Karpas-422 (cell line): ENCODE measurements at regions not wholly inside any gene's neighbourhood (a gene's known extent, or its start where the extent isn't known, plus 50 kb on each side); places are given as distances from the start of the nearest gene placed in this dataset.

ENCODE experiments used
- DNase-seq: peaks from one replicate; pipeline ENCODE4 v3.0.0-alpha.2; 2015
- H2AFZ ChIP-seq: fragments of 200-600 bp; sonication (generic); 2 replicates; pipeline ENCODE4 v1.6.1; 2014; ENCODE audit warnings: antibody characterized with exemption, low read length, mixed read lengths
- H3K27ac ChIP-seq: fragments of 200-600 bp; sonication (generic); 2 replicates; pipeline ENCODE4 v1.5.1; 2014; ENCODE audit warnings: mild to moderate bottlenecking, low read length, moderate library complexity
- H3K27me3 ChIP-seq: fragments of 200-600 bp; sonication (generic); 2 replicates; pipeline ENCODE4 v1.6.1; 2014; ENCODE audit warnings: low read length, mixed read lengths
- H3K36me3 ChIP-seq: fragments of 200-600 bp; sonication (generic); 2 replicates; pipeline ENCODE4 v1.6.1; 2014; ENCODE audit warnings: low read length, mixed read lengths; ENCODE audit not compliant: insufficient read depth
- H3K4me1 ChIP-seq: fragments of 200-600 bp; sonication (generic); 2 replicates; pipeline ENCODE4 v1.6.1; 2014; ENCODE audit warnings: mild to moderate bottlenecking, low read length, mixed read lengths
- H3K4me2 ChIP-seq: fragments of 200-600 bp; sonication (generic); 2 replicates; pipeline ENCODE4 v1.6.1; 2014; ENCODE audit warnings: low read length, low read depth, mild to moderate bottlenecking; ENCODE audit not compliant: poor library complexity, severe bottlenecking
- H3K4me3 ChIP-seq: fragments of 200-600 bp; sonication (generic); 2 replicates; pipeline ENCODE4 v1.5.1; 2014; ENCODE audit warnings: mild to moderate bottlenecking, antibody characterized with exemption, low read length, mixed read lengths
- H3K79me2 ChIP-seq: fragments of 200-600 bp; sonication (generic); 2 replicates; pipeline ENCODE4 v1.6.1; 2014; ENCODE audit warnings: mild to moderate bottlenecking, low read length, mixed read lengths
- H3K9ac ChIP-seq: fragments of 200-600 bp; sonication (generic); 2 replicates; pipeline ENCODE4 v1.6.0; 2014; ENCODE audit warnings: low read length
- H3K9me2 ChIP-seq: fragments of 200-600 bp; sonication (generic), shearing (Covaris generic); replicated peaks from 2 replicates; pipeline ENCODE4 v1.6.0; 2014; ENCODE audit warnings: mild to moderate bottlenecking, low read length, moderate library complexity; ENCODE audit not compliant: insufficient read depth
- H3K9me3 ChIP-seq: fragments of 300-700, 200-600 bp; sonication (generic); 2 replicates; pipeline ENCODE4 v1.6.1; 2014; ENCODE audit warnings: low read length, mixed read lengths
- H4K20me1 ChIP-seq: fragments of 200-600 bp; sonication (generic); 2 replicates; pipeline ENCODE4 v1.6.1; 2014; ENCODE audit warnings: mild to moderate bottlenecking, antibody characterized with exemption, low read length, low read depth; ENCODE audit not compliant: insufficient read depth

DNA sequence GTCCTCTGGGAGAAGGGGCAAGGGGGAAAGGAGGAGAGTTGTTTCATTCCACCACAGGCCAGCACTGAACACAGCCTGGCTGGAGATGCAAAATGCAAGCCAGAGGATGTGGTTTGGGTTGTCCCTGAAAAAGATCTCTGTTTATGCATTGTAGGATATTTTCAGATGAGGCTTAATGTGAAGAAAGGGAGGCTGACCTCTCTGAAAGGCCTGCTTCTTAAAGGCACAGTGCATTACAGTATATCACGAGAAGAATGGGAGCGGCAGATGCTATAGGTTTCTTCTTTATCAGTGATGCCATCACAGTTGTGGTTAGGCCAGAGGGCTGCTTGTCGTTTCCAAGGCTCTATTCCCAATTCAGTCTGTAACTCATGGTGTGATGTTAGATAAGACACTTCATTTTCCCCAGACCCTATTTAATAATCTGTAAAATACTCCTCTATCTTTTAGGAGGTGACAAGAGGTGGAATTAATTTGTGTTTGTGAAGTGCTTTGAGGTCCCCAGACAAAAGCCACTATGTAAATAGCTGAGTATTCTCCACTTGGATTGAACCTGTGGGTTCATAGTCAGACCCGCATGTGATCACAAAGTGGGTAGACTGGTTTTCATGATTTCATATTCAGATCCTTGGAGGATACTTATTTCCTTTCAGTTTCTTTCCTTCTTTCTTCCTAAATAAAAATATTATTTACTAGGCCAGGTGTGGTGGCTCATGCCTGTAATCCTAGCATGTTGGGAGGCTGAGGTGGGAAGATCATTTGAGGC is 76.5 kb upstream of the WDR26 start:
- no peak overlapping the region for H3K9ac ChIP-seq
- DNase-seq = no peak
- H3K9me2 ChIP-seq = no peaks in the 10 kb centered on the region
- H3K4me2 ChIP-seq = no peak overlapping the region
- H3K4me3 ChIP-seq = no peak overlapping the region
- no peaks in the 10 kb centered on the region for H3K4me1 ChIP-seq
- no peaks in the 10 kb centered on the region for H3K79me2 ChIP-seq
- H3K9me3 ChIP-seq = no peaks in the 10 kb centered on the region
- no peak overlapping the region for H2AFZ ChIP-seq
- no peaks in the 10 kb centered on the region for H4K20me1 ChIP-seq
- H3K36me3 ChIP-seq = no peaks in the 10 kb centered on the region
- no peaks in the 10 kb centered on the region for H3K27me3 ChIP-seq
- no peak overlapping the region for H3K27ac ChIP-seq

DNA sequence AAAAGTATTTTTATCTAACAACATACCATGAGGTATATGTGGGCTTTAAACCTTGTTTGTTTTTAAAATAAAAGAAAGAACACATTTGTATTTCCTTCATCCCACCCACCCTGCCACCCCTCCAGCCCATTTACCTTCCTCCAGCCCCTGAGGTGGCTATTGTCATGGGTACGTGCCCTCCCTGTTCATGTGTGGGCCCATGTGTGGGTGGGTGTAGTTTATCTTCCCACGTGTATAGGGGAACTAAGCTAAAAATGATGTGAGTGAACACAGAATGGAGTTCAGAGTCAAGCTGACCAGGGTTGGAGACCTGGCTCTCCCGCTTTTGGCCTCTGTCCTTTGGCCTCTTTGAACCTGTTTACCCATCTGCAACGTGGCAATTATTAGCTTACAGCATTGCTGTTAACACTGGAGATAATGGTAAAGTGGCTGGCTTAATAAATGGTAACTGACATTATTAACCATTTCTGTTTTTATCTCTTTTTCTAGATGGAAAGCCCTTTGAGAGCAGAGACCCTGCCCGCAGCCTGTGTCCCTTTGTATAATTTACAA is 78.1 kb upstream of the WDR26 start:
- Histone ChIP-seq H3K4me1 (no peaks in the 10 kb centered on the region), H3K9ac (no peak overlapping the region), H3K9me2 (no peaks in the 10 kb centered on the region), H2AFZ (no peak overlapping the region), H3K27me3 (no peaks in the 10 kb centered on the region), H3K9me3 (no peaks in the 10 kb centered on the region), H3K79me2 (no peaks in the 10 kb centered on the region), H4K20me1 (no peaks in the 10 kb centered on the region), H3K27ac (no peak overlapping the region), H3K4me3 (no peak overlapping the region), H3K4me2 (no peak overlapping the region), H3K36me3 (no peaks in the 10 kb centered on the region)
- no peak for DNase-seq

DNA sequence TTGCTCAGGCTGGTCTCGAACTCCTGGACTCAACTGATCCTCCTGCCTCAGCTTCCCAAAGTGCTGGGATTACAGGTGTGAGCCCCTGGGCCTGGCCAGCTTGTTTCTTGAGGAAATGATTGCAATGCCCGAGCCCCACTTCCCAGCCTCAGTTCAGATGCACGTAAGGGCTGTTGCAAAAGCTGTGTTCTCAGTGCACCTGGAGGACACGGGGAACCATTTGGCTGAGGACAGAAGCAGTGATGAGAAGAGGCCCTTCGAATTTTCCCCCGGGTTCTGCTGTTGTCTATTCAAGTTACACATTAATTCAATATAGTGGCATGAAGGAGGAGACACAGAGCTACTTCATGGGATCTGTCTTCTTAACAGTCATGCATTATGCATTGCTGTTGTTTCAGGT is 78.8 kb upstream of the WDR26 start:
- H3K9me3 ChIP-seq = no peaks in the 10 kb centered on the region
- no peak overlapping the region for H2AFZ ChIP-seq
- H3K4me2 ChIP-seq = no peak overlapping the region
- H3K27ac ChIP-seq = no peak overlapping the region
- no peaks in the 10 kb centered on the region for H4K20me1 ChIP-seq
- H3K9me2 ChIP-seq = no peaks in the 10 kb centered on the region
- DNase-seq = no peak
- no peak overlapping the region for H3K4me3 ChIP-seq
- no peaks in the 10 kb centered on the region for H3K27me3 ChIP-seq
- no peaks in the 10 kb centered on the region for H3K4me1 ChIP-seq
- no peak overlapping the region for H3K9ac ChIP-seq
- no peaks in the 10 kb centered on the region for H3K79me2 ChIP-seq
- H3K36me3 ChIP-seq = no peaks in the 10 kb centered on the region

DNA sequence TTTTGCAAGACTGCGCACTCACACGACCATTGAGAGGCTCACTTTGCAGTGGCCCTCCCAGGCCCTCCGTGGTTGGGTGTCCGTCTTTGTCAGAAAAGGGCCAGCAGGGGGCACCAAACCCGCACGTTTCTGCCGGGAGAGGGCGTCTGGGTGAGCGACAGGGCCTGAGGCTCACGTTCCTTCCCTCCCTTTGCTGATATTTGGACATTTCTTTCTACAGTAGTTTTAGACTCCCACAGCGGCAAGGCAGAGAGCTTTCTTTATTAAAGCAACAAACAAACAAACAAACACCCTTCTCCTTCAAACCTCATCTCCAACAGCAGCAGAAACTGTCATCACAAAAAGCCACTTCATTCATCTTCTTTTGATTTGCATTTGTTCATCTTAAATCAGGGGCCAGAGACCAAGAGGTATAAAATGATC is 79.2 kb upstream of the WDR26 start:
- Histone ChIP-seq H3K27me3 (no peaks in the 10 kb centered on the region), H3K9me3 (no peaks in the 10 kb centered on the region), H4K20me1 (no peaks in the 10 kb centered on the region), H3K4me3 (no peak overlapping the region), H3K4me1 (no peaks in the 10 kb centered on the region), H3K36me3 (no peaks in the 10 kb centered on the region), H3K9ac (no peak overlapping the region), H2AFZ (no peak overlapping the region), H3K9me2 (no peaks in the 10 kb centered on the region), H3K27ac (no peak overlapping the region), H3K79me2 (no peaks in the 10 kb centered on the region), H3K4me2 (no peak overlapping the region)
- DNase-seq = peak; percentile 94

DNA sequence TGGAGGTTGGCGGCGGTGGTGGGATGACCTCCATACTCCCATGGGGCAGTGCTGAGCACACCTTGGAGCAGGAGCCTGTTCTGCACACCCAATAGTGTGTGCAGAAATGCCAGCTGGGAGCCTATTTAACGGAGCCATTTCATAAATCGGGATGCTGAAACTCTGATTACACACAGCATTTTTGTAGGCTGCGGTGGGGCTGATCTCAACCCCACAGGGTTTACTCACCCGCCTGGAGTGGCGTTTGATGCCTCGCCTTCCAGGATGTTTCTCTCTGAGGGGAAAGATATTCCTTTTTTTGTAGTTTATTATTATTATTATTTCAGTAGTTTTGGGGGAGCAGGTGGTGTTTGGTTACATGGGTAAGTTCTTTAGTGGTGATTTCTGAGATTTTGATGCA is 82.6 kb upstream of the WDR26 start:
- no peaks in the 10 kb centered on the region for H3K4me1 ChIP-seq
- no peak overlapping the region for H3K4me2 ChIP-seq
- DNase-seq = no peak
- H4K20me1 ChIP-seq = no peaks in the 10 kb centered on the region
- no peak overlapping the region for H2AFZ ChIP-seq
- no peaks in the 10 kb centered on the region for H3K79me2 ChIP-seq
- H3K27me3 ChIP-seq = no peaks in the 10 kb centered on the region; the same call in 1 of the 2 replicates
- H3K9ac ChIP-seq = no peak overlapping the region
- no peaks in the 10 kb centered on the region for H3K9me3 ChIP-seq
- H3K36me3 ChIP-seq = no peaks in the 10 kb centered on the region
- no peak overlapping the region for H3K4me3 ChIP-seq
- H3K9me2 ChIP-seq = no peaks in the 10 kb centered on the region
- H3K27ac ChIP-seq = no peak overlapping the region

DNA sequence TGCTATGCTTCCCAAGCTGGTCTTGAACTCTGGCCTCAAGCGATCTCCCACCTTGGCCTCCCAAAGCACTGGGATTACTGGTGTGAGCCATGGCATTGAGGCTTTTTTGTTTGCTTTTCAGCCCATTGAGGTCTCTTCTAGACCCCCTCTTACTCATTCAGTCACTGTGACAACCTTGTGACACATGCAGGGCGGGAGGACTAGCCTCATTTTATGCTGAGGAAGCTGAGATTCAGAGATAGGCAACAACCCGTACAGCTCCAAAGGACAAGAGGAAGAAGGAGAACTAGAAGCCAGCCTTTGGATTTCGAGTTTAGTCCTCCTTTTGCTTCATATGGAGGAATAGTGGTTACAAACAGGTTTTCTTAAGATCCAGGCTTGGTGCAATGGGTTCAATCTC is 83.9 kb upstream of the WDR26 start:
- Histone ChIP-seq H3K4me1 (no peaks in the 10 kb centered on the region), H2AFZ (no peak overlapping the region), H3K9me3 (no peaks in the 10 kb centered on the region), H3K9me2 (no peaks in the 10 kb centered on the region), H3K36me3 (no peaks in the 10 kb centered on the region), H3K4me3 (no peak overlapping the region), H3K9ac (no peak overlapping the region), H3K79me2 (no peaks in the 10 kb centered on the region), H4K20me1 (no peaks in the 10 kb centered on the region), H3K27ac (no peak overlapping the region), H3K27me3 (no peaks in the 10 kb centered on the region; the same call in 1 of the 2 replicates), H3K4me2 (no peak overlapping the region)
- no peak for DNase-seq

DNA sequence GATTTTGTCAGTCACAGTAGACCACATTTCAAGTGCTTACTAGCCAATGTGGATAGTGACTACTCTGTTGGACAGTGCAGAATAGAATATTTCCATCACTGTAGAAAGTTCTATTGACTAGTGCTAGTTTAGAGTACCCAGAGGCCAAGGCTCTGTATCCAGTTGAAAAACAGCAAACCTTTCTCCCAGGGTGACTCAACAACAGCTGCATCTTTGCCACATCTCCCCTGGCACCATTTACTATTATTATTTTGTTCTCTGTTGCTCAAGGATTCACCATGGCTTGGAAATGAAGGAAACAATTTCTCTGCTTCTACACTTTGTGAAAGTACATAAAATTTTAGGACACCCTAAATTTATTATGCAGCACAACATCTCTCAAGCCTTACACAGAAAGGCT is 85.3 kb upstream of the WDR26 start:
- Histone ChIP-seq H2AFZ (no peak overlapping the region), H3K9me3 (no peaks in the 10 kb centered on the region), H3K4me3 (no peak overlapping the region), H3K9me2 (no peaks in the 10 kb centered on the region), H3K4me1 (no peaks in the 10 kb centered on the region), H3K79me2 (no peaks in the 10 kb centered on the region), H3K36me3 (no peaks in the 10 kb centered on the region), H3K27me3 (no peaks in the 10 kb centered on the region; the same call in 1 of the 2 replicates), H3K27ac (no peak overlapping the region), H4K20me1 (no peaks in the 10 kb centered on the region), H3K4me2 (no peak overlapping the region), H3K9ac (no peak overlapping the region)
- DNase-seq = no peak

DNA sequence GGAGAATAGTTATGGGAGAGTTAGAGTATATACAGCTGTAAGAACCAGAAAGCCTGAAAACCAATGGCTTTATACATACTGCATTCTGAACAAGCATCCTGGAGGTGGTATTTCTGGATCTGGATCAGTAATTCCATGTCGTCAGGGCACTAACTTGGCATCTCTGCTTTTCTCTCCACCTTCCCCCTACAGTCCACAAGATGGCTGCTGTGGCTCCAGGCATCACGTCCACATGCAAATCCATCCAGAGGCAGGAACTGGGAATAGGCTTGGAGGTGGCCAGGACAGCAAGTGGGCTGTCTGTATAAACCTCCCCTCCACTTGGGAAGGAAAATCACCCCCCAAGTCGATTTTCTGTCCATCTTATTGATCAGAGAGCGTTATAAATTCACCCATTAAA is 86.2 kb upstream of the WDR26 start:
- Histone ChIP-seq H3K9me3 (no peaks in the 10 kb centered on the region), H3K79me2 (no peaks in the 10 kb centered on the region), H3K4me2 (no peak overlapping the region), H3K4me3 (no peak overlapping the region), H3K27me3 (no peaks in the 10 kb centered on the region; the same call in 1 of the 2 replicates), H2AFZ (no peak overlapping the region), H3K4me1 (no peaks in the 10 kb centered on the region), H3K9me2 (no peaks in the 10 kb centered on the region), H4K20me1 (no peaks in the 10 kb centered on the region), H3K27ac (no peak overlapping the region), H3K9ac (no peak overlapping the region), H3K36me3 (no peaks in the 10 kb centered on the region)
- DNase-seq = no peak
